ENCODE measurements at regions not wholly inside any gene's neighbourhood (a gene's known extent, or its start where the extent isn't known, plus 50 kb on each side); places are given as distances from the start of the nearest gene placed in this dataset.
"Not testable (repeated sequence)": the region's sequence is repeated elsewhere in the genome, so short reads cannot be mapped to it uniquely, and the experiment has no call there.

GRCh38 chr9:119736491-119737454, 367.5 kb upstream of the BRINP1 start:
- no peak for DNase-seq

GRCh38 chr9:119727988-119728387, 358.8 kb upstream of the BRINP1 start:
- DNase-seq: no peak

- no peak for DNase-seq
Observed at GRCh38 chr9:119726035-119726434, 356.8 kb upstream of the BRINP1 start.

DNA sequence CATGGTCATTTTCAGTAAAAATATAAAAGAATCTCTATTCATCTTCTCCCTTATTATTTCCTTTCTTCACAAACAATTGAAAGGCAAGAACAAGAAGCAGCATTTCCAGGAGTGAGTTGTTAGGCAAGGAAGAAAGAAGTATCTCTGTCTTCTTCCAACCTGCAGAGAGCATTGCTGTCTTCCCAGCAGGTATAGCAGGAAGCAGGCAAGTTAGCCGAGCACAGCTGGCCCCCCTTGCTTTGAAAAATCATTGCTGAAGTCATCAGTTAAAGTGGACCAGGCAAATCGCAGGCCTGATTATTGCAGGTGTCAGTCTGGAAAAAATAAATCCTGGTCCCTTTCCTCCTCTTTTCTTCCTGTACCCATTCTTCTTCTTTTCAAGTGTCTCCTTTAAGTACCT, 353.1 kb upstream of the BRINP1 start:
- no peak for DNase-seq

DNA sequence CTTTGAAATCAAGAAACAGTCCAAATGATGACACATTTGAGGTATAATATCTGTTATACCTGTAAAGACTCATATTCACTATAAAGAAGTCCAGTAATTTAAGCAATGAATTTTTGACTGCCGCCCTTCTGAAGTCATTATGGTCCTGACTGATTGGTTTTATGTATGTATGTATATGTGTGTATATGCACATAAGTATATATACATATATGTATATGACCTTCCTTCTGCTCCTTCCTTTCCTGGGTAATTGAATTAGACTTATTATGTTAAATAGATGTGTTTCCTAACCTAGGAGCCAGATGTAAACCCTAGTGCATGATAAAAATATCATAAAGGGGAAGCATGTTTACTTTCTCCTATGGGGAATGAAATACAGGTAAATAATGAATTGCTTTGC, 343.1 kb upstream of the BRINP1 start:
- no peak for DNase-seq

DNA sequence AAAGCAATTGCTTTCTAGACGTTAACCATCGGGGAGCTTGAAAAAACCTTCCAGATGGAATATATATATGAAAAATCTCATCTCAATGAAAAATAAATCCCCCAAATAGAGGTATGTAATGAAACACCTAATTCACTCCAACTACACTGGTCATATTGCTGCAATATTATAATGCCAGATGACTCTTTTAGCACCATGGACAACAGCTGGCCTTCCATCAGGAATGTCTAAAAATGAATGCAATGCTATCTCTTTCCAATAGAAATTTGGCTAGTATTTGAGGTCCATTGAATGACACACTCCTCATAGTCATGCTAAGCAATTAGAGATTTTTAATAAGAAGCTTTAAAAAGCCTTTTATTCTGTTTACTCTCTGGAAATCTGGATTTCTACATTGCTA, 340.2 kb upstream of the BRINP1 start:
- DNase-seq: no peak

DNA sequence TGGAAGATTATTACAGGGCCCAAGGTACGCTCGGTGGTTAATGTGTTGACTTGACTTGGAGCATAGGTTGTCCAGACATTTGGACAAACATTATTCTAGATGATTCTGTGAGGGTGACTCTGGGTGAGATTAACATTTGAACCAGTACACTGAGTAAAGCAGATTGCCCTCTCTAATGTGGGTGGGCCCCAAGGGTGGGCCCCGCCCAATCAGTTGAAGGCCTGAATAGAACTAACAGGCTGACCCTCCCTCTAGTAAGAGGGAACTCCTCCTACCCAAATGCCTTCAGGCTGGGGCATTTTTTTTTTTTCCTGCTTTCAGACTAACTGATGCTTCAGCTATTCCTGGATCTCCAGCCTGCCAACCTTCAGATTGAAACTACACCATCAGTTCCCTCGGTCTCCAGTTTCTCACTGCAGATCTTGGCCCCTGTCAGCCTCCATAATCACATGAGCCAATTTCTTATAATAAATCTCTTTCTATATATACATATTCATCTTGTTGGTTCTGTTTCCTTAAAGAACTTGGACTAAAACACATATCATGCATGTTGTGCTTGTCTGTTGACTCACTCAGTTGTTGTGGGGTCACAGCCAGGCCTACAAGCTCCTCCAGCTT, 338.1 kb upstream of the BRINP1 start:
- no peak for DNase-seq

- no peak for DNase-seq
Observed at GRCh38 chr9:119701651-119702050, 332.4 kb upstream of the BRINP1 start.

GRCh38 chr9:119698535-119698934, 329.3 kb upstream of the BRINP1 start:
- DNase-seq: no peak

DNA sequence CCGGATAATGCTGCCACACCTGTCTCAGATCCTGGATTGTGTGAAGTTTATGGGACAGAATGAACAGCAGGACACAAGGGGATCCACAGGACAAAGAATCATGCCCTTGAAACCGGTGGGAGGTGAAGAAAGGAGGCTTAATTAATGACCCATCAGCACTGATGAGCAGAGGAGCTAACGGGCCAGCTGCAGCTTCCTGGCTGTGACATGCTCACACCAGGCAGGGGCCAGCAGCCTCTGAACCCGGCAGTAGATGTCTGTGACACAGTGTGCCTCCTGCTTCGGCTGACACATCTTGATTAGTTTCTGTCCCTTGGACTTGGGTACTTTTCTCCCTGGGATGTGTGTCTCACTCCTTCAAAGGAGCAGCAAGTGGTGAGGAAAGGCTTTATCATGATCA, 328.8 kb upstream of the BRINP1 start:
- DNase-seq: no peak

DNA sequence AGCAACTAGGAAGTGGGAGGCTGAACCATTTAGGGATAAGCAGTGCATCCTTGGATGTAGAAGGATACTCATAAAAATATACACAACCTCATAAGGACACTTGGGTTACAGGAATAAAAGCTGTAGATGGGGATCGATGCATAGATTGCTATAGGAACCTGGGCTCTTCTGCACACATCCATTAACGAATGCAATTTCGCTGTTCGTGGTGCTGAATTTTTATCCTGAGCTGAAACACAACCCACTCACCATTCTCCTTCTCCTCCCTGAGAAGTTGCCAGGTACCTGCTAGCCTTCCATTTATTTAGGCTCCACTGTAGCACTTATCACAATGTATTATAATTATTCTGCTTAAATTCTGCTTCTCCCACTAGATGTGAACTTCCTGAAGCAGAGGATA, 320.6 kb upstream of the BRINP1 start:
- no peak for DNase-seq

- no peak for DNase-seq
Observed at GRCh38 chr9:119688547-119688946, 319.3 kb upstream of the BRINP1 start.

DNA sequence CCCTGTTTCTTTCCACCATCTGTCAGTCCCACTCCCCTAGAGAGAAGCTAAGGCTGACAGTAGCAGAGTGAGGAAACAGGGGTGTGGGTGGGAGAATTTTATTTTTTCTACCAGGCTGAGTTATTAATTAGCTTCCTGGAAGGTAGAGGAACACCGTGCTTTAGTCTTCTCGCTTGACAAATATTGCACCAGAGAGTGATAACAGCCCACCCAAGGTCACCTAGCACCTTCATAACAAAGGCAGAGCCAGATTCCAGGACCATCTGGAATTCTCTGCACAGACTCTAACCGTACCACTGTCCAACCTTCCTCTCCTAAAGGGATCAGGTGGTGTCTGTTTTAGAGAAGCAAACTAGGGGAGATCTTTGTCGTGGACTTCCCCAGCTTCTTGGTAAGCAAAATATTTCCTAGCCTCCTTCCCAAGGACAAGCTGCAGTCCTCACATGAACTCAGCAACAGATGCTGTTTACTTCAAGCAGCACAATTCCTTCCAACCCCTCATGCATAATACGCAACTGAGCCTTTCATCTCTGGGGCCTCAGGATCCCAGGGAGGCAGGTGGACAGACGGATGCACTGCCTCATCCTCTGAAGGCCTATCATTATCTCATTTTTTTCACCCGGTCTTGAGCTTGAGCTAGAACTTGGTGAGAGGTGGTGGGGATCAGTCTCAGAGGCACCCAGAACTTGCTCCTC, 308.7 kb upstream of the BRINP1 start:
- no peak for DNase-seq

DNA sequence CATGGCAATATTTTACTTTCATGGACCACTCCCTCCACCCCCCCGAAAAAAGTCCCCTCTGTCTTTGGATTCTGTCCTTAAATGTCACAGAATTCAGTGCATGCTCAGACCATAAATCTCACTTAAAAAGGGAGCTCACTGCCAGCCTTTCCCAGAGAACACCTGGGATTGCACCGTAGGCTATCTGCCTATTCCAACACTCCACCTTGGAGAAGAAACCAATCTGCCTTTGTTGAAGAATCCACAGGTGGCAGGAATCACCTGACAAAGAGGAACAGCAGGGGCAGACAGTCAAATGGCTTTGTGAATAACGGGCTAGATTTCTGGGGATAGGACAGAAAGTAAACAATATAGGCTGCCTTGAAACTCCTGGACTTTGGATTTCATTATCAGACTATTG, 306.7 kb upstream of the BRINP1 start:
- no peak for DNase-seq

DNA sequence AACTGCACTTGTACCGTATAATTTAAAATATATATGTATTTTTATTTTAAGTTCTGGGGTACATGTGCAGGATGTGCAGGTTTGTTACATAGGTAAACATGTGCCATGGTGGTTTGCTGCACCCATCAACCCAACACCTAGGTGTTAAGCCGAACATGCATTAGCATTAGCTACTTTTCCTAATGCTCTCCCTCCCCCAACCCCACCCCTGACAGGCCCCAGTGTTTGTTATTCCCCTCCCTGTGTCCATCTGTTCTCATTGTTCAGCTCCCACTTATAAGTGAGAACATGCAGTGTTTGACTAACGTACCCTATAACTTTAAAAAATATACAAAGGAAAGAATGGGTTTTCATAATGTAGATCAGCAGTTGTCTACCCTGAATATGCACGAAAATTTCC, 303.5 kb upstream of the BRINP1 start:
- DNase-seq: not testable (repeated sequence)

DNA sequence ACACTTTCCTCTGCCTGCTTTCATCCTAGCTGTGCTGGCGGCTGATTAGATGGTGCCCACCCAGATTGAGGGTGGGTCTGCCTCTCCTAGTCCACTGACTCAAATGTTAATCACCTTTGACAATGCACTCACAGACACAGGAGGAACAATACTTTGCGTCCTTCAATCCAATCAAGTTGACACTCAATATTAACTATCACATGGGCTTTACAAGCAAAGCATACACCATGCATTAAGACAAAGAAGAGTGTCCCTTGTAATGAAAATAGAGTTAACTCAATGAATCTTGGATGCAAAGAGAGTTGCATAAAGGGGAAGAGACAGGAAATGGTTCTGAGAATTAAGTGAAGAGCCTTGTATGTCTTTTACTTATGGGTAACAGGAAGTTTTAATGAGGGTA, 298.7 kb upstream of the BRINP1 start:
- no peak for DNase-seq

- no peak for DNase-seq
Observed at GRCh38 chr9:119667163-119667562, 297.9 kb upstream of the BRINP1 start.

DNA sequence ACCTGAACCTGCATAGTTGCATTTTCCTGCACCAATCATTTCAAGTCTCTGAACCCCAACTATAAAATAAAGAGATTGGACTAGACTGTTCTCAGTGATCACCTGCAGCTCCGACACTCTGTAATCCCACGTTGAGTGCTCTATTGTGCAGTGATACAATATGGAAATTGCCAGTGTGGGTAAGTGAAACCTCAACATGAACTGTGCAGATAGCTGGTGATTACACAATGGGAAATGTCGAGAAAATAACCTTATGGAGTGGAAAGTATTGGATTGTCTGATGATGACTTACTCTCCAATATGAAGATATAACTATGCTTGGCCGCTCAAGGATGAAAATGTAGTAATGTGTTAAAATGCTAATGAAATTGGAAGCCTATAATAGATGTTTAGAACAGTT, 293.1 kb upstream of the BRINP1 start:
- no peak for DNase-seq

GRCh38 chr9:119652931-119653330, 283.7 kb upstream of the BRINP1 start:
- DNase-seq: no peak

- no peak for DNase-seq
Observed at GRCh38 chr9:119649205-119649604, 280.0 kb upstream of the BRINP1 start.

DNA sequence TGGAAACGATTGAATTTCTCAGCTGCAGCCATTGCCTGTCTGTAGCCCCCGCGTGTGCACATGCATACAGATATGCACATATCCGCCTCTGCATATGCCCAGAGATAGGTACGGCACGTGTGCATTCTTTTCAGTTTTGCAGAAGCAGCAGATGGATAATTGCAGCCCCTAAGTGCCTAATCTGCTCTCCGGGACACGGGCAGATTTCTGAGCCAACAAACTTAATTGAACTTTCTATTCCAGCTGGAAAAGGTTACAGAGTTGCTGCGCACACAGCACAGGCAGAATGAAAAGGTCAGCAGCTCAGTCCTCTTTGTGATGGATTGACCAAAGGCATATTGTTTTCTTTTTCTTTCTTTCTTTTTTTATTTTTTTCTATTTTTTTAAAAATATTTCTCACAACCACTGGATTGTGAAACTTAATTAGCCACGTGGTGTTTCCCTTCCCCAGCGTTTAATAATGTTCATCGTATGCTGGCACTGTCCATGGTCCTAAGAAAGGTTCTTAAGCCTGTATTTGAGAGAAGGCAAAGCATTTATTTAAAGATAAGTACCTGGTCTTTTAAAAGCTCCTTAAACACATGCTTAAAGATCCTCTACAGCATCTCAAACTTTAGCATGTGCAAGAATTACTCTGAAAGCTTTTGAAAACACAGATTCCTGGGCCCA, 270.2 kb upstream of the BRINP1 start:
- DNase-seq: no peak

GRCh38 chr9:119634006-119634405, 264.8 kb upstream of the BRINP1 start:
- no peak for DNase-seq

DNA sequence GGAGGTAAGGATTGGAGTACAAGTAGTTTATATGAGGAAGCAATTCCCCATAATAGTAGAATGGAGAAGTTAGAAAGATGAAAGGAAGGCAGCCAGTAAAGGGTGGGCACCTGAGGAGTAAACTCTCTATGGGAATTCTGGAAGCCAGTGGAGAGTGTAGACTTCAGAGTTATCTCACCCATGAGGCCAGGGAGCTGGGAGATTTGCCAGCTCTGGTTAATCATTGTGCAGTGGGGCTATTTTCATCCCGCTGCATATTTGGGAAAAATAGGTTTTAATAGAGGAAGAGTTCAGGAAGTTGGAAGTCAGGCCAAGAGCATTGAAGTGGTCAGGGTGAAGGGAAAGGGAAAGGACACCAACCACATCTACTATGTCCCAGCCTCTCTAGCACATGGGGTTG, 242.3 kb upstream of the BRINP1 start:
- no peak for DNase-seq
